ENCODE measurements at regions not wholly inside any gene's neighbourhood (a gene's known extent, or its start where the extent isn't known, plus 50 kb on each side); places are given as distances from the start of the nearest gene placed in this dataset.

GRCh38 chr14:94679106-94679810, 67.1 kb downstream of the SERPINA3 start:
- Histone ChIP-seq H3K9me3 (no peaks in the 10 kb centered on the region), H3K27me3 (ENCODE audit: insufficient read depth in 3 of 3, low read length in 2 of 3) (peaks cover 0 to 4% (median 0%) of the 10 kb centered on the region in 3 donors), H3K4me3 (no peak overlapping the region), H3K27ac (no peak overlapping the region), H3K36me3 (ENCODE audit: insufficient read depth in 1 of 2, low read depth in 1 of 2) (no peaks in the 10 kb centered on the region), H3K4me1 (no peaks in the 10 kb centered on the region)
- intact Hi-C loops (cut with DNase I), result no loop called here
- 73 to 91% (median 86%) methylated on average over 9 of the region's 9 CpGs for WGBS, 3 donors
- no peak for ATAC-seq
- DNase-seq, result no peak
- TF ChIP-seq CTCF (IDR thresholded peaks at IDR 0.05), result no peak

- ATAC-seq (no peak), DNase-seq (no peak)
- intact Hi-C loops (cut with DNase I), result no loop called here
- Histone ChIP-seq H3K4me1 (no peaks in the 10 kb centered on the region), H3K27me3 (ENCODE audit: insufficient read depth in 3 of 3, low read length in 2 of 3) (peaks cover 0 to 4% (median 0%) of the 10 kb centered on the region in 3 donors), H3K27ac (no peak overlapping the region), H3K36me3 (ENCODE audit: insufficient read depth in 1 of 2, low read depth in 1 of 2) (no peaks in the 10 kb centered on the region), H3K4me3 (no peak overlapping the region), H3K9me3 (no peaks in the 10 kb centered on the region)
- no peak for TF ChIP-seq CTCF (IDR thresholded peaks at IDR 0.05)
- 69 to 85% (median 81%) methylated on average over 6 of the region's 6 CpGs for WGBS, 3 donors
Measured at GRCh38 chr14:94677747-94678146, 65.6 kb downstream of the SERPINA3 start.

GRCh38 chr14:94677213-94677612, 65.0 kb downstream of the SERPINA3 start:
- no peak overlapping the region for H3K4me3 ChIP-seq
- intact Hi-C loops (cut with DNase I), result no loop called here
- 71 to 78% (median 77%) methylated on average over 4 of the region's 4 CpGs for WGBS, 3 donors
- no peaks in the 10 kb centered on the region for H3K36me3 ChIP-seq (ENCODE audit: insufficient read depth in 1 of 2, low read depth in 1 of 2)
- no peak for TF ChIP-seq CTCF (IDR thresholded peaks at IDR 0.05)
- peaks cover 0 to 4% (median 0%) of the 10 kb centered on the region in 3 donors for H3K27me3 ChIP-seq (ENCODE audit: insufficient read depth in 3 of 3, low read length in 2 of 3)
- no peak for DNase-seq
- H3K4me1 ChIP-seq, result no peaks in the 10 kb centered on the region
- H3K9me3 ChIP-seq, result no peaks in the 10 kb centered on the region
- no peak overlapping the region for H3K27ac ChIP-seq
- no peak for ATAC-seq

GRCh38 chr14:94676495-94677185, 64.4 kb downstream of the SERPINA3 start:
- Histone ChIP-seq H3K4me1 (no peaks in the 10 kb centered on the region), H3K4me3 (no peak overlapping the region), H3K27ac (no peak overlapping the region), H3K36me3 (ENCODE audit: insufficient read depth in 1 of 2, low read depth in 1 of 2) (no peaks in the 10 kb centered on the region), H3K27me3 (ENCODE audit: insufficient read depth in 3 of 3, low read length in 2 of 3) (peaks cover 0 to 4% (median 0%) of the 10 kb centered on the region in 3 donors), H3K9me3 (no peaks in the 10 kb centered on the region)
- intact Hi-C loops (cut with DNase I), result no loop called here
- 52 to 66% (median 65%) methylated on average over 4 of the region's 4 CpGs for WGBS, 3 donors
- DNase-seq (no peak), ATAC-seq (no peak)
- no peak for TF ChIP-seq CTCF (IDR thresholded peaks at IDR 0.05)
